ENCODE measurements at regions not wholly inside any gene's neighbourhood (a gene's known extent, or its start where the extent isn't known, plus 50 kb on each side); places are given as distances from the start of the nearest gene placed in this dataset.
"Not testable (repeated sequence)": the region's sequence is repeated elsewhere in the genome, so short reads cannot be mapped to it uniquely, and the experiment has no call there.

GRCh38 chr14:45551240-45551820 lies 298.3 kb upstream of the MIS18BP1 start:
- not testable (repeated sequence) for DNase-seq

DNA sequence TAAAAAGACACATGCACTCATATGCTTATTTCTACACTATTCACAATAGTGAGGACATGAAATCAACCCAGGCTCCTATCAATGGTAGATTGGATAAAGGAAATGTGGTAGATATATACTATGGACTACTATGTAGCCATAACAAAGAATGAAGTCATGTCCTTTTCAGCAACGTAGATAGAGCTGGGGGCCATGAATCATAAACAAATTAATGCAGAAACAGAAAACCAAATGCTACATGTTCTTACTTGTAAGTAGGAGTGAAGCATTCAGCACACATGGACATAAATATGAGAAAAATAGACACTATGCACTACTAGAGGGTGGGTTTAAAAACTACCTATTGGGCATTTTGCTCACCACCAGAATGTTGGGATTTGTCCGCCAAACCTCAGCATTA lies 278.0 kb upstream of the MIS18BP1 start:
- DNase-seq, result no peak

- no peak for DNase-seq
Observed at GRCh38 chr14:45526715-45527549, 273.9 kb upstream of the MIS18BP1 start.

DNA sequence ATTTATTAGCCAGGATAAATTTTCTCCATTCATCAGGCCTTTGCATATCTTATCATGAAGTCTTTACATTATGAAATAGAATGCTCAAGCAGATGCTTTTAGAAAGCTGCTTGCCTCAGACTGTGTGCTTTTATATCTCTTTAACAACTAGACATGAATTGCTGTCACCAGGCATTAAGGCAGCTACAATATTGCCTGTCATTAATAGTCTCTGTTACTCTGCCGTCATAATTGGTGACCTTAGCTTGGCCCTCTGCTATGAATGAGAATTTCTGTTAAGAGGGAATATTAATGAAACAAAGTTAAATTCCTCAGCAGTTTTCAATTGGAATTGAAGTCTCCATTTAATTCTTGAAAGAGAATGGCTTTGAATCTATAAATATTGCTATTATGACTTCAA lies 266.8 kb upstream of the MIS18BP1 start:
- no peak for DNase-seq

GRCh38 chr14:45492876-45493275 lies 239.9 kb upstream of the MIS18BP1 start:
- DNase-seq, result no peak

GRCh38 chr14:45491914-45492313 lies 238.9 kb upstream of the MIS18BP1 start:
- DNase-seq, result no peak

DNA sequence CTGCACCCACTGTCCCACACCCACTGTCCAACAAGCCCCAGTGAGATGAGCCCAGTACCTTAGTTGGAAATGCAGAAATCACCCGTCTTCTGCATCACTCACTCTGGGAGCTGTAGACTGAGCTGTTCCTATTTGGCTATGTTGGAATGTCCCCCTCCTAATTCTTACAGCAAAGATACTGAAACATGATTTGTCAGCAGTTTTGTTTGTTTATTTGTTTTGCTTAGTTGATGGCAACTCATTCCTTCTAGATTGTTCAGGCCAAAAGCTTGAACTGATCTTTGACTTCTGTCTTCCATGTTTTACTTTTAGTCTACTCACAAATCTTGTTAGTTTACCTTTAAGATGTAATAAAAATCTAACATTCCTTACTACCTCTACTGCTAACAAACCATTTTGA lies 233.6 kb upstream of the MIS18BP1 start:
- no peak for DNase-seq

DNA sequence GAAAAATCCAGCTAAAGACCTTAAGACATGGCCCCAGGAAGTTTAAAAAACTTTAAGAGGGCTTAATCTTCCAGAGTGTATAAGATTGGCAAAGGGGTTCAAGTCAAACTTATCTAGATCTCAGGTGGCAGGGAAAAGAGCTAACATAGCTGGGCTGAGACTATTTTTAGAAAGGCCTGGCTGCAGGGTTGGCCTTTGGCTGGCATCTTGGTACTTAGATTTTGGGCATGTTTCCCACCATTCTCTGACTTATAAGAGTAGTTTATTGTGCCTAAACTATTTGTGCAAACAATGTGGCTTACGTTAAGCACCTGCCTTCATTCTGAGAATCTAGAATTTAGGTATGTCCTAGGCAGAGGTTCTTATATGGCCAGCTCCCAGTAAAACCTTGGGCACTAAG lies 214.0 kb upstream of the MIS18BP1 start:
- no peak for DNase-seq

DNA sequence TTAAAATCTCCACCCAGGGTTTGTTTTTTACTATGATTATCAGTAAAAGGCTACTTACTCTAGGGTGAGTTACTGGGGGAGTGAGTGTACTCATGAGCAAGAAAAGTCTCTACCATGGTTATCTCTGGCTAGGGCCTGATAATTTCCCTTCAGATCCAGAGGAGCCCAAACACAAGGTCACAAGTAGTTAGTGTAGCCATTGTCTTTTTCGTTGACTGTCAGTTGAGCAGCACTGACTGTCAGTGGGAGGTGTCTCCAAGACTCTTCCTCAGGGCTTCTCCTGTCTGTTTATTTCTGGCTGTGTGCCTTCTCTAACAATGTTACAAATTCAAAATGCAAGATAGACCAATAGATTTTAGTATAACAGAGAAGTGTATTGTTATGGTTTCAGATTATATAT lies 181.2 kb upstream of the MIS18BP1 start:
- no peak for DNase-seq

- no peak for DNase-seq
Observed at GRCh38 chr14:45426685-45427282, 173.8 kb upstream of the MIS18BP1 start.

DNA sequence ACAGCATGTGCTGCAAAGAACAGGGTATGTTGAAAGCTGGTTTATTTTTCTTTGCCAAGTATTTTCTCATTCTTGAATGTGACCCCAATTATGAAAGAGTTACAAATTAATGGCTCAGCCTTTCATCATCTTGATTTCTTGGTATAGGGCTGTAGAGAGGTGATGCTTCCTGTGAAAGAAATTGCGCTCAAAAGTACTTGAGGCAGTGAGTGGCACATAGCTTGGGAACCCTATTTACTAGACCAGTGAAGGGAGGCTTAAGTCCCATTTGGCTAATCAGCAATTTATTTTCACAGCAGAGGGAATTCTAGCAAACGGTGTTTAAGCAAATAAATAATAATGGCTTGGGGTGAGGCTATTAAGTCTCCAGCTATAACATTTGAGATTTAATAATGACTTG lies 153.9 kb upstream of the MIS18BP1 start:
- DNase-seq, result no peak

- no peak for DNase-seq
Observed at GRCh38 chr14:45400950-45401640, 148.1 kb upstream of the MIS18BP1 start.

GRCh38 chr14:45400509-45400908 lies 147.5 kb upstream of the MIS18BP1 start:
- no peak for DNase-seq

DNA sequence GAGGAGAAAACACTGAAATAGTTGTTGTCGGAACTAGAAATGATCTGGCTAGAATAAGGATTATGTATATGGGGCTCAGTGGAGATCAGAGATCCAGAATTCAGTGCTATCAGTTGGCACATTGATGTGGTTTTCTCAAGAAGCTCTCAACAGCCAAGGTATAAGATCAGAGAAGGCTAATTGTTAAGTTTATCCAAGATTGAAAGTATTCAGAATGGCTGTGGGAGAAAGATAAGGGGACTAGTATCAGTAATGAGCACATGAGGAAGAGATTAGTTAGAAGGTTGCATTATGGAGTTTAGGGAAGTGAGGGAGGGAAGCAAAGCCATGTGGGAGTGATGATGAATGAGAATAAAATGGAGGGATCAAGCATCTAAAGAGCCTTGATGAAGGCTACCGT lies 128.1 kb upstream of the MIS18BP1 start:
- DNase-seq, result no peak

DNA sequence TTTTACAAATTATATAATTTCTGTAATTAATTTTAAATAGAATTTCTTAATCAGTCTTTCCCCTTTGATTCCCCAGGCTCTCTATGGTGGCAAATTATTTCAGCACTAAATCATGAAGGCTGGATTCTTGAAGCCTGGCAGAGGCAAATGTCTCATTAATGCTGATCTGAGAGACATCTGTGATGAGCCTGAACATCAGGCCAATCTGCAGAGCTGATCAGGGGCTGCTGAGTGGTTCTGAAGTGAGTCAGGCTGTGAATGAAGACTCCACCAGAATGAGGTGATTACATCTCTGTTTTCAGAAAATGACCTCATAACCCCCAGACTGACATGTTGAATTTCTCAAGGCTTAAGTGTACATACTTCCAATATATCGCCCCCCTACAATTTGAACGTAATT lies 124.2 kb upstream of the MIS18BP1 start:
- no peak for DNase-seq

DNA sequence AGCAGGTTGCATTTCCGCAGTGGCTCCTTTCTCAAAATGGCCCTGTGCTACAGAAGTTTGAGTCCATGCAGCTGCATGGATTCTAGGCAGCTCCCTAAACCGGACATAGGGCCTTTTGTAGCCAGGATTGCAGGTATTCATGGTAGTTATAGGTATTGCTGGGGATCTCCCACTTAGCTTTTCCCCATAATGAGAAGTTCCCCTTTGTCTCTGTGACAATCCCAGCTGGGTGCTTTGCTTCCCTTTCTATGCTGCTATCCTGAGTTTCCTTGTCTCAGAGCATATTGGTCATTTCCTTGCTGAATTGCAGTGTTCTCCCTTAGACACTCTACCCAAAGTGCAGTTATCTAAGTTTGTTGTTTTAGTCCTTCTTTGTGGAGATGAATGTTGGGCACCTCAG lies 120.9 kb upstream of the MIS18BP1 start:
- no peak for DNase-seq

GRCh38 chr14:45364565-45365156 lies 111.7 kb upstream of the MIS18BP1 start:
- DNase-seq, result no peak

- DNase-seq, result no peak
Observed at GRCh38 chr14:45362505-45362904, 109.5 kb upstream of the MIS18BP1 start.

GRCh38 chr14:45361727-45362126 lies 108.7 kb upstream of the MIS18BP1 start:
- DNase-seq, result no peak

GRCh38 chr14:45359746-45360145 lies 106.7 kb upstream of the MIS18BP1 start:
- DNase-seq, result no peak

DNA sequence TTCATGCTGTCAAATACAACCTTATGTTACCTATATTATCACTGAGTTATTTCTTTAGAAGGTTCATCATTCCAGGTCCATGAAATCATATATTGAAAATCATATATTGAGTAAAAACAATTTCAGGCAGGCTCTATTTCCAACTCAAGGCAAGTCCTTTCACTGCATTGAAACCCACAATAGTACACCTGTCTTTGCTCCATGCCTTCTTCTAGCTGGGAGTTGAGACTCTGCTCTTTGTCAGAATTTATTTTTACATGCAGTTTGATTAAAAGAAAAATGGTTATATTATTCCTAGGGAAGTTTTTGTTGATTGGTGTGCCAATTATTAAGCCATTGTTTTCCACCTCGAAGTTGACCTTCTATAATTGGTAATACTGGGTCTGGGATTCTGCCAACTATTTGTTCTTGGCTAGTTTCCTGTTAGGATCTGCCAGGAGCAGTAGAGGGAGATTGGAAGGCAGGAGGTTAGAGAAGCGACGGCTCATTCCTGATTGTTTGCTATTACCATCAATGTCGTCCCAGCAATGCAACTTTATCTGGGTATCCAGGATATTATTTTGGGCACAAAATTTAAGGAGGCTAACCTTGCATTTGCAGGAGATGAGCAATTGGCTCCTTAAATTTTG lies 79.5 kb upstream of the MIS18BP1 start:
- no peak for DNase-seq

- no peak for DNase-seq
Observed at GRCh38 chr14:45308745-45309397, 55.9 kb upstream of the MIS18BP1 start.
